ENCODE measurements at regions not wholly inside any gene's neighbourhood (a gene's known extent, or its start where the extent isn't known, plus 50 kb on each side); places are given as distances from the start of the nearest gene placed in this dataset.

DNA sequence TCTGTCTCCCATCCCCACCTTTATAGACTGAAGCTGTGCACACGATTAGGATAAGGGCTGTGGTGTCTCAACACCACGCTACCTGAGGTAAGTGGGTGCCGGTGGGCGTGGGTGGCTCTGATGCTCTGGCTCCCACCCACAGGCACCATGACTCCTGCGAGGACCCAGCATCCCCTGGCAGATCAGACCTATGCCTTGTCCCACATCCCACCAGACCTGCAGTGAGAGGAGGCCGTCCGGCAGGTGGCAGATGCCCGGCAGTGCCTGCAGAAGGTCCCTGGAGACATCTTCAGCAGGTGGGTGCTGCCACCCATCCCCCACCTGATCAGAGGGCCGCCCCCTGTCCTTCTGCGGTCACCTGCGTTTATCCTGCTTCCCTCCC lies 104.4 kb upstream of the PRB2 start:
- TF ChIP-seq, protein P1, sequence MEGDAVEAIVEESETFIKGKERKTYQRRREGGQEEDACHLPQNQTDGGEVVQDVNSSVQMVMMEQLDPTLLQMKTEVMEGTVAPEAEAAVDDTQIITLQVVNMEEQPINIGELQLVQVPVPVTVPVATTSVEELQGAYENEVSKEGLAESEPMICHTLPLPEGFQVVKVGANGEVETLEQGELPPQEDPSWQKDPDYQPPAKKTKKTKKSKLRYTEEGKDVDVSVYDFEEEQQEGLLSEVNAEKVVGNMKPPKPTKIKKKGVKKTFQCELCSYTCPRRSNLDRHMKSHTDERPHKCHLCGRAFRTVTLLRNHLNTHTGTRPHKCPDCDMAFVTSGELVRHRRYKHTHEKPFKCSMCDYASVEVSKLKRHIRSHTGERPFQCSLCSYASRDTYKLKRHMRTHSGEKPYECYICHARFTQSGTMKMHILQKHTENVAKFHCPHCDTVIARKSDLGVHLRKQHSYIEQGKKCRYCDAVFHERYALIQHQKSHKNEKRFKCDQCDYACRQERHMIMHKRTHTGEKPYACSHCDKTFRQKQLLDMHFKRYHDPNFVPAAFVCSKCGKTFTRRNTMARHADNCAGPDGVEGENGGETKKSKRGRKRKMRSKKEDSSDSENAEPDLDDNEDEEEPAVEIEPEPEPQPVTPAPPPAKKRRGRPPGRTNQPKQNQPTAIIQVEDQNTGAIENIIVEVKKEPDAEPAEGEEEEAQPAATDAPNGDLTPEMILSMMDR (IDR thresholded peaks at IDR 0.05) = no peak
- no peak for TF ChIP-seq POLR2A (IDR thresholded peaks at IDR 0.05)

Data from ovary (tissue), 3 donors.